Peyer's patch (tissue), 4 donors: ENCODE measurements at regions not wholly inside any gene's neighbourhood (a gene's known extent, or its start where the extent isn't known, plus 50 kb on each side); places are given as distances from the start of the nearest gene placed in this dataset.

ENCODE experiments used
- POLR2A ChIP-seq, 2 donors: fragments of 450-650 bp; IDR thresholded peaks; one replicate each; pipeline ENCODE4 v1.5.1; 2017; ENCODE audit warnings: antibody characterized with exemption in 2 of 2, mild to moderate bottlenecking in 2 of 2, moderate library complexity in 2 of 2
- TF ChIP-seq, protein P1 (sequence below), 6 experiments: fragments of 450-650 bp in 4 of 6; fragments of 200-600 bp in 2 of 6; sonication (generic) in 1 of 6; IDR thresholded peaks; one replicate each; pipeline ENCODE4 v1.5.1; 2017 to 2019; ENCODE audit warnings: antibody characterized with exemption in 6 of 6, mild to moderate bottlenecking in 3 of 6, moderate library complexity in 1 of 6

DNA sequence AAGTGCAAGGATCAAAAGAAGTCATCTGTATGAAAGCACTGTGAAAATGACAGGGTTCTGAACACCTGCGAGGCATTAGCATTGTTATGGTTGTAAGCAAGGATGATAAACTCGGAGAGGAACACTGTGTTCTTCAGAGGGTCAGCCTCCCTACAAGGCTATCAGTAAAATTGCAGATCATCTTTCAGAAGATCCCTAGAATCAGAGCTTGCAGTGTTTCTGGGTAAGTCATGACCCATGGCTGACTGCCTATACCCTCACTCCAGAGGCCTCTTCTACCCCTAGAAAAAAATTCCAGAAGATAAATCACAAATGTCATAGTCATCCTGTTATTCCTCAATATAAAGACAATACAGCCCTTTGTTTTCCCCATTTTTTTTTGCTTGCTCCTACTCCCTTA is 292.6 kb downstream of the DMAC1 start:
- TF ChIP-seq, protein P1, sequence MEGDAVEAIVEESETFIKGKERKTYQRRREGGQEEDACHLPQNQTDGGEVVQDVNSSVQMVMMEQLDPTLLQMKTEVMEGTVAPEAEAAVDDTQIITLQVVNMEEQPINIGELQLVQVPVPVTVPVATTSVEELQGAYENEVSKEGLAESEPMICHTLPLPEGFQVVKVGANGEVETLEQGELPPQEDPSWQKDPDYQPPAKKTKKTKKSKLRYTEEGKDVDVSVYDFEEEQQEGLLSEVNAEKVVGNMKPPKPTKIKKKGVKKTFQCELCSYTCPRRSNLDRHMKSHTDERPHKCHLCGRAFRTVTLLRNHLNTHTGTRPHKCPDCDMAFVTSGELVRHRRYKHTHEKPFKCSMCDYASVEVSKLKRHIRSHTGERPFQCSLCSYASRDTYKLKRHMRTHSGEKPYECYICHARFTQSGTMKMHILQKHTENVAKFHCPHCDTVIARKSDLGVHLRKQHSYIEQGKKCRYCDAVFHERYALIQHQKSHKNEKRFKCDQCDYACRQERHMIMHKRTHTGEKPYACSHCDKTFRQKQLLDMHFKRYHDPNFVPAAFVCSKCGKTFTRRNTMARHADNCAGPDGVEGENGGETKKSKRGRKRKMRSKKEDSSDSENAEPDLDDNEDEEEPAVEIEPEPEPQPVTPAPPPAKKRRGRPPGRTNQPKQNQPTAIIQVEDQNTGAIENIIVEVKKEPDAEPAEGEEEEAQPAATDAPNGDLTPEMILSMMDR (IDR thresholded peaks at IDR 0.05): no peak
- no peak for TF ChIP-seq POLR2A (IDR thresholded peaks at IDR 0.05)
